HL-60/S4 (cell line): ENCODE measurements at regions not wholly inside any gene's neighbourhood (a gene's known extent, or its start where the extent isn't known, plus 50 kb on each side); places are given as distances from the start of the nearest gene placed in this dataset.
"Not testable (repeated sequence)": the region's sequence is repeated elsewhere in the genome, so short reads cannot be mapped to it uniquely, and the experiment has no call there.

ENCODE experiments used
- in situ Hi-C: fragments of 300-500 bp; cut with MboI; formaldehyde crosslinking; loops from 2 replicates; pipeline ENCODE4 v1.14.3; 2022; ENCODE audit warnings: low sequenced_read_pairs

GRCh38 chr6:157727629-157728182 is 95.3 kb upstream of the SNX9 start:
- in situ Hi-C loops = no loop called here

GRCh38 chr6:157728183-157728881 is 94.7 kb upstream of the SNX9 start:
- in situ Hi-C loops = no loop called here

GRCh38 chr6:157731221-157731620 is 91.8 kb upstream of the SNX9 start:
- in situ Hi-C loops = no loop called here

- in situ Hi-C loops = no loop called here
Measured at GRCh38 chr6:157732007-157732406, 91.0 kb upstream of the SNX9 start.

- in situ Hi-C loops = no loop called here
Measured at GRCh38 chr6:157732416-157733161, 90.5 kb upstream of the SNX9 start.

GRCh38 chr6:157736555-157736954 is 86.5 kb upstream of the SNX9 start:
- in situ Hi-C loops = not testable (repeated sequence)

GRCh38 chr6:157741321-157741947 is 81.6 kb upstream of the SNX9 start:
- in situ Hi-C loops = no loop called here

GRCh38 chr6:157741948-157742556 is 81.0 kb upstream of the SNX9 start:
- in situ Hi-C loops = no loop called here

- in situ Hi-C loops = no loop called here
Measured at GRCh38 chr6:157744102-157744601, 78.9 kb upstream of the SNX9 start.

- in situ Hi-C loops = no loop called here
Measured at GRCh38 chr6:157746897-157747296, 76.1 kb upstream of the SNX9 start.

- in situ Hi-C loops = no loop called here
Measured at GRCh38 chr6:157747370-157747769, 75.7 kb upstream of the SNX9 start.

- in situ Hi-C loops = no loop called here
Measured at GRCh38 chr6:157748839-157749571, 74.0 kb upstream of the SNX9 start.

- in situ Hi-C loops = loop anchor here (10.0 kb wide), 1 partner anchor 114 kb away; no protein-coding TSS in a partner anchor
Measured at GRCh38 chr6:157750973-157751372, 72.1 kb upstream of the SNX9 start.

GRCh38 chr6:157751547-157752200 is 71.4 kb upstream of the SNX9 start:
- in situ Hi-C loops = loop anchor here (10.0 kb wide), 1 partner anchor 113 kb away; no protein-coding TSS in a partner anchor

GRCh38 chr6:157752879-157753278 is 70.2 kb upstream of the SNX9 start:
- in situ Hi-C loops = loop anchor here (10.0 kb wide), 1 partner anchor 112 kb away; no protein-coding TSS in a partner anchor

- in situ Hi-C loops = loop anchor here (10.0 kb wide), 1 partner anchor 112 kb away; no protein-coding TSS in a partner anchor
Measured at GRCh38 chr6:157753291-157753690, 69.8 kb upstream of the SNX9 start.

- in situ Hi-C loops = loop anchor here (10.0 kb wide), 1 partner anchor 111 kb away; no protein-coding TSS in a partner anchor
Measured at GRCh38 chr6:157753801-157754200, 69.2 kb upstream of the SNX9 start.

GRCh38 chr6:157754351-157754750 is 68.7 kb upstream of the SNX9 start:
- in situ Hi-C loops = loop anchor here (10.0 kb wide), 1 partner anchor 110 kb away; no protein-coding TSS in a partner anchor

GRCh38 chr6:157755032-157755745 is 67.9 kb upstream of the SNX9 start:
- in situ Hi-C loops = loop anchor here (10.0 kb wide), 1 partner anchor 110 kb away; no protein-coding TSS in a partner anchor
